Naive thymus-derived CD4-positive, alpha-beta T cell (primary cell): ENCODE measurements at regions not wholly inside any gene's neighbourhood (a gene's known extent, or its start where the extent isn't known, plus 50 kb on each side); places are given as distances from the start of the nearest gene placed in this dataset.

Experiments
- ATAC-seq: fragments of 150-1000 bp; cut with Tn5 transposase; 2 replicates; pipeline ENCODE4 v1.10.0; 2021; ENCODE audit warnings: mild to moderate bottlenecking, moderate library complexity
- CTCF ChIA-PET: fragments of 350-600 bp; sonication (Branson Sonifier 250); formaldehyde crosslinking; loops from one replicate; lab custom pipeline; 2021; ENCODE audit warnings: antibody characterized with exemption; lab: Charles Lee
- POLR2A ChIA-PET: fragments of 350-600 bp; sonication (Branson Sonifier 250); formaldehyde crosslinking; loops from one replicate; lab custom pipeline; 2021; ENCODE audit warnings: antibody characterized with exemption, inconsistent platforms; lab: Charles Lee
- DNase-seq, 9 donors: peaks; one replicate each; pipeline versions ENCODE4 v3.0.0 to v3.0.0-alpha.2; 2020 to 2022; ENCODE audit warnings: mixed read lengths in 1 of 9
- H3K27ac ChIP-seq: one replicate; pipeline ENCODE4 v1.7.0; 2013; ENCODE audit warnings: mild to moderate bottlenecking, low read depth, low read length, moderate library complexity
- H3K27me3 ChIP-seq, 2 donors: one replicate each; pipeline ENCODE4 v1.7.0; 2013; ENCODE audit warnings: low read length in 2 of 2, mild to moderate bottlenecking in 2 of 2, moderate library complexity in 2 of 2; ENCODE audit not compliant: control insufficient read depth in 2 of 2, insufficient read depth in 2 of 2
- H3K36me3 ChIP-seq, 3 experiments: 1 replicate in 2 of 3; 2 replicates in 1 of 3; pipeline ENCODE4 v1.7.0; 2013; ENCODE audit warnings: low read length in 3 of 3, mild to moderate bottlenecking in 3 of 3, moderate library complexity in 1 of 3; ENCODE audit not compliant: insufficient read depth in 3 of 3, control insufficient read depth in 2 of 3
- H3K4me1 ChIP-seq, 2 donors: one replicate each; pipeline ENCODE4 v1.7.0; 2013; ENCODE audit warnings: low read length in 2 of 2, mild to moderate bottlenecking in 2 of 2, moderate library complexity in 1 of 2; ENCODE audit not compliant: control insufficient read depth in 2 of 2, insufficient read depth in 2 of 2
- H3K4me3 ChIP-seq: 2 replicates; pipeline ENCODE4 v1.7.0; 2013; ENCODE audit warnings: mild to moderate bottlenecking, low read length
- H3K9me3 ChIP-seq, 3 experiments: 1 replicate in 2 of 3; 2 replicates in 1 of 3; pipeline ENCODE4 v1.7.0; 2013; ENCODE audit warnings: low read length in 3 of 3; ENCODE audit not compliant: control insufficient read depth in 2 of 3
- H3K27ac Mint-ChIP-seq, 9 donors: one replicate each; pipeline ENCODE4 v1.8.0; 2020 to 2022; ENCODE audit warnings: mixed read lengths in 9 of 9, mild to moderate bottlenecking in 8 of 9, moderate library complexity in 5 of 9, inconsistent platforms in 2 of 9
- H3K27me3 Mint-ChIP-seq, 5 donors: one replicate each; pipeline ENCODE4 v1.8.0; 2021 to 2022; ENCODE audit warnings: mixed read lengths in 5 of 5, mild to moderate bottlenecking in 1 of 5
- H3K36me3 Mint-ChIP-seq, 5 donors: one replicate each; pipeline ENCODE4 v1.8.0; 2020 to 2022; ENCODE audit warnings: mixed read lengths in 5 of 5, mild to moderate bottlenecking in 3 of 5, inconsistent platforms in 1 of 5
- H3K4me1 Mint-ChIP-seq, 7 donors: one replicate each; pipeline ENCODE4 v1.8.0; 2020 to 2022; ENCODE audit warnings: mixed read lengths in 7 of 7, mild to moderate bottlenecking in 3 of 7, inconsistent platforms in 1 of 7
- H3K4me3 Mint-ChIP-seq, 10 donors: one replicate each; pipeline ENCODE4 v1.8.0; 2020 to 2022; ENCODE audit warnings: mild to moderate bottlenecking in 10 of 10, mixed read lengths in 10 of 10, moderate library complexity in 6 of 10, inconsistent platforms in 2 of 10
- H3K9me3 Mint-ChIP-seq, 11 donors: one replicate each; pipeline ENCODE4 v1.8.0; 2020 to 2022; ENCODE audit warnings: mixed read lengths in 11 of 11, mild to moderate bottlenecking in 4 of 11, inconsistent platforms in 1 of 11, moderate library complexity in 1 of 11
- intact Hi-C, 2 donors: fragments of 100-400 bp; cut with micrococcal nuclease; formaldehyde crosslinking; loops; one replicate each; pipeline ENCODE4 v1.15.1; 2023

GRCh38 chrX:82589410-82589809 lies 918.7 kb upstream of the POU3F4 start:
- Mint-ChIP-seq H3K4me3 (no peak overlapping the region), H3K36me3 (no peaks in the 10 kb centered on the region), H3K4me1 (no peaks in the 10 kb centered on the region), H3K27me3 (no peaks in the 10 kb centered on the region), H3K27ac (no peak overlapping the region), H3K9me3 (peaks cover 0 to 12% (median 0%) of the 10 kb centered on the region in 11 donors)
- Histone ChIP-seq H3K9me3 (no peaks in the 10 kb centered on the region), H3K27me3 (no peaks in the 10 kb centered on the region), H3K27ac (no peak overlapping the region), H3K4me3 (no peak overlapping the region), H3K4me1 (no peaks in the 10 kb centered on the region), H3K36me3 (no peaks in the 10 kb centered on the region)
- intact Hi-C loops = no loop called here
- ATAC-seq (no peak), DNase-seq (no peak)
- ChIA-PET CTCF (no interaction called here), POLR2A (no interaction called here)

- Histone ChIP-seq H3K27me3 (no peaks in the 10 kb centered on the region), H3K4me3 (no peak overlapping the region), H3K4me1 (no peaks in the 10 kb centered on the region), H3K27ac (no peak overlapping the region), H3K36me3 (no peaks in the 10 kb centered on the region), H3K9me3 (no peaks in the 10 kb centered on the region)
- H3K36me3 Mint-ChIP-seq = no peaks in the 10 kb centered on the region
- no peak overlapping the region for H3K27ac Mint-ChIP-seq
- H3K27me3 Mint-ChIP-seq = no peaks in the 10 kb centered on the region
- no peak for DNase-seq
- ChIA-PET POLR2A (no interaction called here), CTCF (no interaction called here)
- no peaks in the 10 kb centered on the region for H3K4me1 Mint-ChIP-seq
- intact Hi-C loops = no loop called here
- no peak for ATAC-seq
- peaks cover 0 to 12% (median 0%) of the 10 kb centered on the region in 11 donors for H3K9me3 Mint-ChIP-seq
- no peak overlapping the region for H3K4me3 Mint-ChIP-seq
These were observed 916.7 kb upstream of the POU3F4 start for GRCh38 chrX:82591421-82591820.

GRCh38 chrX:82626978-82627377 lies 881.1 kb upstream of the POU3F4 start:
- Histone ChIP-seq H3K4me1 (no peaks in the 10 kb centered on the region), H3K27ac (no peak overlapping the region), H3K27me3 (no peaks in the 10 kb centered on the region), H3K9me3 (no peaks in the 10 kb centered on the region), H3K4me3 (no peak overlapping the region), H3K36me3 (no peaks in the 10 kb centered on the region)
- CTCF ChIA-PET = no interaction called here
- Mint-ChIP-seq H3K27ac (no peak overlapping the region), H3K27me3 (no peaks in the 10 kb centered on the region), H3K4me3 (no peak overlapping the region), H3K4me1 (no peaks in the 10 kb centered on the region), H3K36me3 (no peaks in the 10 kb centered on the region), H3K9me3 (peaks cover 0 to 11% (median 0%) of the 10 kb centered on the region in 11 donors)
- POLR2A ChIA-PET = no interaction called here
- intact Hi-C loops = no loop called here
- DNase-seq (no peak), ATAC-seq (no peak)

GRCh38 chrX:82627568-82627967 lies 880.5 kb upstream of the POU3F4 start:
- Histone ChIP-seq H3K4me3 (no peak overlapping the region), H3K36me3 (no peaks in the 10 kb centered on the region), H3K4me1 (no peaks in the 10 kb centered on the region), H3K27me3 (no peaks in the 10 kb centered on the region), H3K27ac (no peak overlapping the region), H3K9me3 (no peaks in the 10 kb centered on the region)
- no peak for DNase-seq
- intact Hi-C loops = no loop called here
- H3K4me1 Mint-ChIP-seq = no peaks in the 10 kb centered on the region
- peaks cover 0 to 12% (median 0%) of the 10 kb centered on the region in 11 donors for H3K9me3 Mint-ChIP-seq
- no peak overlapping the region for H3K4me3 Mint-ChIP-seq
- H3K27ac Mint-ChIP-seq = no peak overlapping the region
- ATAC-seq = no peak
- ChIA-PET CTCF (no interaction called here), POLR2A (no interaction called here)
- H3K36me3 Mint-ChIP-seq = no peaks in the 10 kb centered on the region
- H3K27me3 Mint-ChIP-seq = no peaks in the 10 kb centered on the region

- H3K4me3 Mint-ChIP-seq = no peak overlapping the region
- no peak overlapping the region for H3K27ac Mint-ChIP-seq
- H3K36me3 Mint-ChIP-seq = no peaks in the 10 kb centered on the region
- Histone ChIP-seq H3K27ac (no peak overlapping the region), H3K4me1 (no peaks in the 10 kb centered on the region), H3K4me3 (no peak overlapping the region), H3K9me3 (no peaks in the 10 kb centered on the region), H3K36me3 (no peaks in the 10 kb centered on the region), H3K27me3 (no peaks in the 10 kb centered on the region)
- ATAC-seq (no peak), DNase-seq (no peak)
- ChIA-PET POLR2A (no interaction called here), CTCF (no interaction called here)
- H3K9me3 Mint-ChIP-seq = peaks cover 0 to 13% (median 2%) of the 10 kb centered on the region in 11 donors
- no peaks in the 10 kb centered on the region for H3K27me3 Mint-ChIP-seq
- intact Hi-C loops = no loop called here
- H3K4me1 Mint-ChIP-seq = no peaks in the 10 kb centered on the region
These were observed 860.0 kb upstream of the POU3F4 start for GRCh38 chrX:82648062-82648461.

- Mint-ChIP-seq H3K27me3 (no peaks in the 10 kb centered on the region), H3K9me3 (peaks cover 0 to 7% (median 0%) of the 10 kb centered on the region in 11 donors), H3K4me1 (no peaks in the 10 kb centered on the region), H3K27ac (no peak overlapping the region), H3K4me3 (no peak overlapping the region), H3K36me3 (no peaks in the 10 kb centered on the region)
- DNase-seq (no peak), ATAC-seq (no peak)
- Histone ChIP-seq H3K9me3 (no peaks in the 10 kb centered on the region), H3K27me3 (no peaks in the 10 kb centered on the region), H3K4me3 (no peak overlapping the region), H3K27ac (no peak overlapping the region), H3K4me1 (no peaks in the 10 kb centered on the region), H3K36me3 (no peaks in the 10 kb centered on the region)
- ChIA-PET POLR2A (no interaction called here), CTCF (no interaction called here)
- intact Hi-C loops = no loop called here
These were observed 858.4 kb upstream of the POU3F4 start for GRCh38 chrX:82649645-82650044.

- ATAC-seq = no peak
- CTCF ChIA-PET = no interaction called here
These were observed 849.6 kb upstream of the POU3F4 start for GRCh38 chrX:82658492-82658891.

More at GRCh38 chrX:82658492-82658891, 849.6 kb upstream of the POU3F4 start:
- H3K27ac ChIP-seq = no peak overlapping the region
- H3K36me3 ChIP-seq = no peaks in the 10 kb centered on the region
- no peaks in the 10 kb centered on the region for H3K4me1 ChIP-seq
- no peaks in the 10 kb centered on the region for H3K27me3 ChIP-seq
- Mint-ChIP-seq H3K27ac (no peak overlapping the region), H3K4me1 (no peaks in the 10 kb centered on the region), H3K27me3 (no peaks in the 10 kb centered on the region), H3K36me3 (no peaks in the 10 kb centered on the region), H3K9me3 (no peaks in the 10 kb centered on the region), H3K4me3 (no peak overlapping the region)
- intact Hi-C loops = no loop called here
- no peak for DNase-seq
- H3K4me3 ChIP-seq = no peak overlapping the region
- no peaks in the 10 kb centered on the region for H3K9me3 ChIP-seq
- POLR2A ChIA-PET = no interaction called here
